Right lobe of liver (tissue), 6 donors: ENCODE measurements at regions not wholly inside any gene's neighbourhood (a gene's known extent, or its start where the extent isn't known, plus 50 kb on each side); places are given as distances from the start of the nearest gene placed in this dataset.

Experiments used
- ATAC-seq, 4 donors: fragments of 200-7000 bp; cut with Tn5 transposase; one replicate each; pipeline ENCODE4 v1.9.1; 2020; ENCODE audit warnings: mild to moderate bottlenecking in 4 of 4, moderate library complexity in 4 of 4
- DNase-seq, 3 donors: peaks; one replicate each; pipeline ENCODE4 v3.0.0-alpha.2; 2020
- H3K27ac ChIP-seq, 3 donors: fragments of 200-600 bp; one replicate each; pipeline ENCODE4 v1.8.0; 2022
- H3K27me3 ChIP-seq, 2 donors: fragments of 200-600 bp; one replicate each; pipeline ENCODE4 v1.8.0; 2022
- H3K36me3 ChIP-seq, 4 donors: fragments of 200-600 bp; sonication (generic) in 1 of 4; one replicate each; pipeline versions ENCODE4 v1.5.1 to v1.8.0; 2017 to 2022; ENCODE audit warnings: control low read depth in 1 of 4
- H3K4me1 ChIP-seq, 4 donors: fragments of 200-600 bp; sonication (generic) in 1 of 4; one replicate each; pipeline versions ENCODE4 v1.5.1 to v1.8.0; 2017 to 2022; ENCODE audit warnings: control low read depth in 1 of 4
- H3K4me3 ChIP-seq, 3 donors: fragments of 200-600 bp; one replicate each; pipeline ENCODE4 v1.8.0; 2022
- H3K9me3 ChIP-seq, 4 donors: fragments of 200-600 bp; sonication (generic) in 1 of 4; one replicate each; pipeline versions ENCODE4 v1.5.1 to v1.8.0; 2017 to 2022; ENCODE audit warnings: control low read depth in 1 of 4
- CTCF ChIP-seq, 4 donors: fragments of 200-600 bp in 3 of 4; fragments of 450-650 bp in 1 of 4; IDR thresholded peaks; one replicate each; pipeline versions ENCODE4 v1.5.1 to v1.8.0; 2016 to 2022; ENCODE audit warnings: antibody characterized with exemption in 4 of 4, mild to moderate bottlenecking in 2 of 4
- POLR2A ChIP-seq: fragments of 450-650 bp; IDR thresholded peaks from one replicate; pipeline ENCODE4 v1.6.1; 2017; ENCODE audit warnings: antibody characterized with exemption, mild to moderate bottlenecking
- WGBS: methylation state at CpG from one replicate; pipeline ENCODE4 v1.1.6; 2018; ENCODE audit warnings: low coverage, low lambda C conversion rate; ENCODE audit not compliant: insufficient coverage; ENCODE audit errors: missing lambda C conversion rate; 5-methylcytosine and 5-hydroxymethylcytosine counted together
- intact Hi-C, 2 donors: fragments of 100-400 bp; cut with DNase I; formaldehyde crosslinking; loops; one replicate each; pipeline versions ENCODE4 v1.11.2 to v1.14.1; 2022
- donor health status: DM: no; HTN: yes; CAD: no.
- donor health status: DM: no; HTN: no; CAD: no.
- donor health status: DM: no; HTN: no; CAD: no.
- donor health status: DM: no; HTN: yes; CAD: no.
- donor health status: DM: no; HTN: yes; CAD: no.

GRCh38 chr22:47841156-47841555 lies 1078.7 kb downstream of the TBC1D22A start:
- WGBS = 43% methylated on average over 3 of the region's 3 CpGs
- DNase-seq = no peak
- intact Hi-C loops = no loop called here
- no peak for ATAC-seq
- TF ChIP-seq CTCF (IDR thresholded peaks at IDR 0.05) (no peak), POLR2A (no peak)
- H3K9me3 ChIP-seq = no peaks in the 10 kb centered on the region
- no peak overlapping the region for H3K27ac ChIP-seq
- H3K4me3 ChIP-seq = no peak overlapping the region
- no peaks in the 10 kb centered on the region for H3K4me1 ChIP-seq
- no peaks in the 10 kb centered on the region for H3K36me3 ChIP-seq
- H3K27me3 ChIP-seq = peaks cover 0 to 4% of the 10 kb centered on the region in 2 donors

DNA sequence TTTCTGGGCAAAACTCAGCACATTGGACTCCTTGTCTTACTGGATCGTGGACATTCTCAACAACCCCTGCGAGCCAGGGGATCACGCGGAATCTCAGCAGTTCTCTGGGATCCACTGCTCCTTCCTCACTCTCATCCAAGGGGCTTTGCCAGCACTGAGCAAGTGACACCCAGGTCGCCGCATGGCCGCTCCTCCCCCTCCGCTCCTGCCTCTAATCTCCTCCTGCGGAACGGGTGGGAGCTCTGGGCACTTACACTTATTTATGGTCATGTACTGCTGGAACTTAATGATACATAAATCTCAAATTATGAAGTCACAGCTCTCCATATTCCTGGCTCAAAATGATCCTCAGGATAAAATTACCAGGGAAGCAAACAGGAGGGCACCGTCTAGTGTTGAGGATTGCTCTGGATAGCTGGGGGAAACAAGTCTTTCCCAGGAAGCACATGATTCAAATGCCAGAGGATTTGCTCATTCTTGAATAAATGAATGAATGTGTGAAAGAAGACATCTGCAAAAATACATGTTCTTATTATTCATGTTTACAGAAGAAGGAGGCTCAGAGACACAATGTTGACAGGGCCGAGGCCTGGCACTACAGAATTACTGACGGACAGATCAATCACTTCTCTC lies 1077.3 kb downstream of the TBC1D22A start:
- Histone ChIP-seq H3K4me1 (no peaks in the 10 kb centered on the region), H3K36me3 (no peaks in the 10 kb centered on the region), H3K27me3 (peaks cover 0 to 4% of the 10 kb centered on the region in 2 donors), H3K27ac (no peak overlapping the region), H3K9me3 (no peaks in the 10 kb centered on the region), H3K4me3 (no peak overlapping the region)
- intact Hi-C loops = no loop called here
- DNase-seq (no peak), ATAC-seq (no peak)
- 56% methylated on average over 11 of the region's 13 CpGs for WGBS
- TF ChIP-seq POLR2A (no peak), CTCF (IDR thresholded peaks at IDR 0.05) (no peak)

DNA sequence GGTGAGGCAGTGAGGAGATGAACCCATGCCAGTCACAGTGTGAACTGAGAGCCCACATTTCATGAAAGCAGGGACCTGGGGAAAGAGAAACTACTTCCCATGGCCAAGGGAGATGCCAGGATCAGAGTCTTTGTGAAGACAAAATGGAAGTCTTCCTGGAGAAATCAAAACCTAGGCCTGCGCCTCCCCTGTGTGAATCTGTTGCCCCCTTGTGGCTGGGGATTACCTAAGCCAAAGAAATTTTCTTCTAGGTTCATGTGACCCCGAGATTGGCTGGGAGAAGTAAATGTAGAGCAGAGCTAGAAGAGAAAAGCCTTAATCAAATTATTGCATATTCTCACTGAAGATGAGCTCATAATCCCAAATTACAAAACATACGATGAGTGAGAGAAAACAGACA lies 1075.3 kb downstream of the TBC1D22A start:
- Histone ChIP-seq H3K4me1 (no peaks in the 10 kb centered on the region), H3K27me3 (peaks cover 0 to 4% of the 10 kb centered on the region in 2 donors), H3K9me3 (no peaks in the 10 kb centered on the region), H3K36me3 (no peaks in the 10 kb centered on the region), H3K4me3 (no peak overlapping the region), H3K27ac (no peak overlapping the region)
- ATAC-seq = peak in 2 of 4 donors; percentile 30 to 52
- TF ChIP-seq CTCF (IDR thresholded peaks at IDR 0.05) = peak in 3 of 4 donors; percentile 30 to 52 (median 36)
- TF ChIP-seq POLR2A = no peak
- intact Hi-C loops = no loop called here
- 42% methylated on average over 3 of the region's 3 CpGs for WGBS
- DNase-seq = no peak

GRCh38 chr22:47836957-47837356 lies 1074.5 kb downstream of the TBC1D22A start:
- Histone ChIP-seq H3K27me3 (peaks cover 0 to 4% of the 10 kb centered on the region in 2 donors), H3K36me3 (no peaks in the 10 kb centered on the region), H3K27ac (no peak overlapping the region), H3K4me3 (no peak overlapping the region), H3K4me1 (no peaks in the 10 kb centered on the region), H3K9me3 (no peaks in the 10 kb centered on the region)
- DNase-seq = no peak
- TF ChIP-seq POLR2A (no peak), CTCF (IDR thresholded peaks at IDR 0.05) (no peak)
- ATAC-seq = no peak
- 45% methylated on average over 1 of the region's 2 CpGs for WGBS
- intact Hi-C loops = no loop called here
